Glomerular endothelial cell (primary cell): ENCODE measurements at regions not wholly inside any gene's neighbourhood (a gene's known extent, or its start where the extent isn't known, plus 50 kb on each side); places are given as distances from the start of the nearest gene placed in this dataset.
"Not testable (repeated sequence)": the region's sequence is repeated elsewhere in the genome, so short reads cannot be mapped to it uniquely, and the experiment has no call there.

Experiments used
- DNase-seq: peaks from one replicate; pipeline ENCODE4 v3.0.0-alpha.2; 2011; ENCODE audit warnings: low read depth, low spot score; ENCODE audit errors: extremely low read depth

DNA sequence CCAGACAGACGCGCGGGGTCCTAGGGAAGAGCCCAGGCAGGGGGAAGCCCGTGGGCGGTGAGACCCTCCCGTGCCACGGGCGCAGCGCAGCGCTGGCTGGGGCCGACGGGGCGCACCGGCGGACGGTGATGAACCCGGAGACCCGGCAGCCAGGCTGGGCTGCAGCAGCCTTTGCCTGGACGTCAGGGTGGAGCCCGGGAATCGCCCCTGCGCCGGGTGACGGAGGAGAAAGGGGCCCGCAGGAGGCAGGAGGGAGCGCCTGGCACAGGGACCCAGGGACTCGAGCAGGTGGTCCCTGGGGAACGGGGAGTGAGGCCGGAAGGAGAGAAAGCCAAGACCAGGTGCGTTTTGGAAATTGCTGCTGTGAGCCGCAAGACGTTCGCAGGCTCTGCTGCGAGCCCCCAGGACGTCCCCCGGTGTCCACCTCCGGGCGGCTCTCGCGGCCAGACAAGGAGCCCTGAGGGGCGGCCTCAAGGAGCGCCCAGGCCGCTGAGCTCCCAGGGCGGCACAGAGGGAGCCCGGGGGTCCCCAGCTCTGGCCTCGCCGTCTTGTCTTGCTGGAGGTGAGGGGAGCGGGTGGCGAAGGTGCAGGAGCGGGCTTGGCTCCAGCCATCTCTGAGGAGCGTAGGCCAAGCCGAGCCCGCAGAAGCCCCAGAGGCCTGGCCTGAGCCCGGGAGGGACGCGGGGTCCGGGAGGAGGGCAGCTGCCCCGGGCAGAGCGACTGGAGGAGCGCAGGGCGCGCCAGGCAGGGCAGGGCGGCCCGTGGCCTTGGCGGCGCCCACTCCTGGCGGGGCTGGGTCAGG, 191.2 kb upstream of the PDE10A start:
- no peak for DNase-seq

- DNase-seq = no peak
These were observed 189.6 kb upstream of the PDE10A start for GRCh38 chr6:165852676-165853075.

GRCh38 chr6:165850434-165851019, 187.5 kb upstream of the PDE10A start:
- peak; percentile 23 for DNase-seq

DNA sequence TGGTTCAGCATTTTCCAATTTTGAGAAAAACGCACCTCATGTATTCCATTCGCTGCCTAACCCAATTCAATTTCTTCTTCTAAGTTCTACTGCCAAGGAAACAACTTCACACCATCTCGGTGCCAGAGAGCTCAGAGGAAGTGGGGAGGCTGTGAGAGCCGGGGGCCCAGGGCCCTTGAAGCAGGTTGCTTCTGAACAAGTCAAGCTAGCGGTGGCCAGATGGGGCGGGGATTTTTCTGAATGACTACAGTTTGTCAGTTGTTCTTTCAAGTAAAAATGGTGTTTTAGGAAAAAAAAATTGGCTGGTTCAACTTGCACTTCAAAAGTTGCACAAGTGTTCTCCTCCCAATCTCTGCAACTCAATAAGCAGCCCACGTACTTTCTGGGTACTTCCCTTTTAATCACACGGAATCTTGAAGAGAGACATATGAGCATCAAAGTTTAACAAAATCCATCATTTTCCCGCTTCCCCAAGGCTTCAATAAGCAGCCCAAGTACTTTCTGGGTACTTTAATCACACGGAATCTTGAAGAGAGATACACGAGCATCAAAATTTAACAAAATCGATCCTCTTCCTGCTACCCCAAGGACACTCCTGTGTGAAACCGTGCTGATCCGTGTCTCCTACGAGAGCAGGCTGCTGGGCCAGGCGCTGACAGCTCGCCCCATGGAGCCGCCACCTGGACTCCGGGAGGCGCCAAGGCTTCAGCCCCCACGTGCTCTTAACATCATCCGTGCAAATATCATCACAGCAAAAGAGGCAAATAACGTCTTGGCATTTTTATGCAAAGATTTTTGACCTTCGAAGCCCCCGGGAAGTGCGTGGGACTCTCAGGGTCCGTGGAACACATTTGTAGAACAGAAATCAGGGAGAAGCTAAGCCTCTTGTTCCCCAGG, 186.7 kb upstream of the PDE10A start:
- no peak for DNase-seq

- DNase-seq = no peak
These were observed 185.0 kb upstream of the PDE10A start for GRCh38 chr6:165848086-165848426.

GRCh38 chr6:165847407-165848085, 184.5 kb upstream of the PDE10A start:
- DNase-seq = peak; percentile 36

- DNase-seq = no peak
These were observed 183.3 kb upstream of the PDE10A start for GRCh38 chr6:165846123-165846966.

GRCh38 chr6:165845493-165845892, 182.5 kb upstream of the PDE10A start:
- no peak for DNase-seq

- no peak for DNase-seq
These were observed 181.8 kb upstream of the PDE10A start for GRCh38 chr6:165844801-165845364.

DNA sequence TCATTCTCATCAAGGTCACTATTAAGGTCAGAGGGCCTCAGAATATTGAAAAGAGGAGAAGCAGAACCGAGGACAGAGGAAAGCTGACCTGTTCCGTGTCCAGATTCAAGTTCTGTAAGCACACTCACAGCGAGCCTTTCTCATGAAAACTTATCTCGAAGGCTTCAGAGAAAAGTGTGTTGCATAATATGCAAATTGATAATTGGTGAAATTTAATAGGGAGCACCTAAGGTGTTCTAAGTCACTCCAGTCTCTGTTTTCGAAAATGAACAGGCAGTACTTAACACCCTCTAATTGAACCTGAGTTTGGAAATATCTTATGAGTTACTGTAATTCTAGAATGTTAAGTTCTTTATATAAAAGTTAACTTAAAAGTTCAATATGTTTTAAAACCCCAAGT, 181.2 kb upstream of the PDE10A start:
- DNase-seq = no peak

GRCh38 chr6:165843568-165844113, 180.6 kb upstream of the PDE10A start:
- no peak for DNase-seq

DNA sequence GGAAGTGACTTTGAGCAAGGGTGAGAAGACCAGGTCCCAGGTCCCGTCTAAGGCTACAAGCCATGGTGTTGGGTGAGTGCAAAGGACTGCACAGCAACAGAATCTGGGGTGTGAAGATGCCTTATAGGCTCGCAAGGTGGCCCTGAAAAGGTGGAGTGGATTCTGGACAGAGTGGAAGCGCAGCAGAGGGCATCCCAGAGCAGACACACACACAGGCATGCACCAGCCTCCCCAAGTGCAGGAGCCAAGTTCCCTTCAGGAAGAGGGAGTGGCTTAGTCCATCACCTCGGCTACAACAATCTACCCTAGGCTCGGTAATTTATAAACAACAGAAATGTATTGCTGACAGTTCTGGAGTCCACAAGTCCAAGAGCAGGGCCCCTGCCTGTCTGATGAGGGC, 180.1 kb upstream of the PDE10A start:
- DNase-seq = no peak

- no peak for DNase-seq
These were observed 179.4 kb upstream of the PDE10A start for GRCh38 chr6:165842281-165842936.

DNA sequence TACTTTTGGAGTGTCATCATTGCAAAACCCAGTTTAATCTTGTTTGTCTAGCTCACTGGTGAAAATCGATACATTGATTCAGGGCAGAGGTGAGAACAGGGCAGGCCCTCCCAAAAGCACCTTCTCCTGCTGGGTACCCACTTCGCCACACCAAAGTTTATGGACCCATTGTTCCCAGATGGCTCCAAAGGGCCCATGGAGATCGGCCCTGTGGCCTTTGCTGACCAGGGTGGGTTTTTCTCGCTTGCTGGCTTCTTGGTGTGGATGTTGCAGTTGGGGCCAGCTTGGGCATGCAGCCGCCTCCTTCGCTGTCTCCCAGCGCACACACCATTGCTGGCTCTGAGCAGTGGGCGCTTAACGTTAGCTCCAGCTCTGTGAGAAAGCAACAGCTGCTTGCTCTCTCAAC, 178.1 kb upstream of the PDE10A start:
- DNase-seq = no peak

DNA sequence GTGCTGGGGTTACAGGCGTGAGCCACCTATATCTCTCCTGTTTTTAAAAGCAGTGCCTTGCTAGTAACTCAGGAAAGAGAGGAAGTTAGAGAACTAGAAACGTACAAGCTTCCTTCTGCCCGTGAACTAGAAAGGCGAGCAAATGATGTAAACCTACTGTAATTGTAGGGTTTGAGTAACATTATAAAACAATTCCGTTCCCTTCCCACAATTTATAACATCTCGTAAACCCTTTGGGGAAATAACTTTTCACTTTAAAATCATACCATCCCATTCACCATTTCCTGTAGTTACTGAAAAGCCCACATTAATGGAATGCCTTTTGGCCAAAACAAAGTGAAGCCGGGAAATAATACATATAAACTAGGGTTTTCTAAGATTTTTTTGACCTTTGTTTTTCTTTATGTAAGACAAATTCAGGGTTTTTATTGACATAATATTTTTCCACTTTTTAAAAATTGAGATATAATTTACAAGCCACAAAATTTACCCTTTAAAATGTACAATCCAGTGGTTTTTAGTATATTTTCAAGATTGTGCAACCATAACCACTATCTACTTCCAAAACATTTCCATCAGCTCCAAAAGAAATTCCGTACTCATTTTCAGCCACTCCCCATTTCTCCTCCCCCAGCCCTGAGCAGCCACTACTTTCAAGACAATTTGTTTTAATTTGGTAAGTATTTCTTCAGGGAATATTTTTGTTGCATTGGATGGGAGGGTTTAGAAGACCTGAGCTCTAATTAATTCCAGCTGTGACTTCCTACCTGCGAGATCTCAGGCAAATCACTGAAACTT, 175.1 kb upstream of the PDE10A start:
- DNase-seq = no peak

- not testable (repeated sequence) for DNase-seq
These were observed 173.6 kb upstream of the PDE10A start for GRCh38 chr6:165836648-165837047.

DNA sequence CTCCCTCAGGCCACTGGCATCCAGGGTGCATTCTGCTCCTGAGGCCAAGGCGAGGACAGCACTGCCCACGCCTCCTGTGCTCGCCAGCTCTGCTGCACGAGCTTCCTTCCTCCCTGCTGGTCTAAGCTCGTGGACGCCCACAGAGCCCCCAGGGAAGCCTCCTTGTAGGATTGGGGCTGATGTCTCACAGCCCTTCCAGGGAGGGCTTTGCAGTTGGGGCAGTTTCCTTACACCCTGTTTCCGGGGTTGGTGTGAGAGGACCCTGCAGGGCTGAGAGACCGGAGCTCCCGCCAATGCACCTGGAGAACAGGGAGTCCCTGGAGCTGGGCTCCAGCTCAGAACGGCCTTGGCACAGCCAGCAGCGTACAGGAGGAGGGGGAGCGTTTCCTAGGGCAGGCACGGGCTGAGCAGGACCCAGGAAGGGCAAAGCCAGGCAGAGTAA, 172.4 kb upstream of the PDE10A start:
- DNase-seq = no peak

DNA sequence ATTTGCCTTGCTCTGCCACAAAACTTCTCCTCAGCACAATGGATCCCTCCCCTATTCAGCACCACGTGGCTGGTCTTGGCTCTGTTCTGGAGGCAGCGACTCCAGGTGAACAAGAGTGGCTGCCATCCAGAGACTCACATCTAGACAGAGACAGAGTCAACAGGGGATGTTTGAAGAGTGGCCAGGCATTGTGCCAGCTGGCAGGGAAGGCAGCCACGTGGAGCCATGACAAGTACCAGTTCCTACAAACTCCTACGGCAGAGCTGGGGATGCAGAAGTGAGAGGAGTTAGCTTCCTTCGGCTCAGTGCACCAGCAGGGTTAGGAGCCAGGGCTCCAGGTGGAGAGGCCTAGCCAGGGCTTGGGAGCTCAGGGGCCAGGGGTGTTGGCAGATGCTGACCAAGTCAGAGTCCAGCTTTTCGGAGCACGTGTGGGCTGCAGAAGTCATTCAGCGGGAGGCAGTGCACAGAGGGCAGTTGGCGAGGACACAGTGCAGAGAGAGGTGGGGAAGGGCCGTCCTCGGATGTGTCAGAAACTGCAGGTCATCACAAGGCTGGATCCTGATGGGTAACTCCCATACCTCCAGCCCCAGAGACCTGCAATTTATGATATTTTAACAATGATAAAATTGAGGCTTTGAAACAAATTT, 171.7 kb upstream of the PDE10A start:
- DNase-seq = no peak
